Stimulated activated CD8-positive, alpha-beta memory T cell treated with anti-CD3 and anti-CD28 coated beads, Interleukin-2, amount 100 ng/mL, for 48 hours (primary cell): ENCODE measurements at regions not wholly inside any gene's neighbourhood (a gene's known extent, or its start where the extent isn't known, plus 50 kb on each side); places are given as distances from the start of the nearest gene placed in this dataset.
"Not testable (repeated sequence)": the region's sequence is repeated elsewhere in the genome, so short reads cannot be mapped to it uniquely, and the experiment has no call there.

Experiments used
- DNase-seq, 2 donors: peaks; one replicate each; pipeline ENCODE4 v3.0.0-alpha.2; 2020; ENCODE audit warnings: low read depth in 2 of 2

DNA sequence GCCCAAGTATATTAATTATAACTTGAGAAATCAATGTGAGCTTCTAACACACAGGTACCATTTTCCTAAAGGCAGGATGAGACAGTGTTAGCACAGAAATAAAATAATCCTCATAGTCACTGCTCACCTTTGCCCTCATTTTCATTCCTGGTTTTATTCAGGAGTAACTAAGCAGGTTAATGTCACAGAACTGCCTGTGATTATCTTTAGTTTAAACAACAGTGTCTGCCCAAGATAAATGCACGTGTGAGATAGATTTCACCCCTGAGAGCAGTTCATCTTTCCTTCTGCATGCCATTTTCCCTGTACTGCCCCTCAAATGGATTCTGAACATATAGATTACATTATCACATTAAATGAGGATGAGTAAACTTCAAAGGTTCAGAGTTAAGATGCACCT is 250.7 kb downstream of the RMST start:
- DNase-seq: no peak

- no peak for DNase-seq
These were observed 251.5 kb downstream of the RMST start for GRCh38 chr12:97714107-97714563.

DNA sequence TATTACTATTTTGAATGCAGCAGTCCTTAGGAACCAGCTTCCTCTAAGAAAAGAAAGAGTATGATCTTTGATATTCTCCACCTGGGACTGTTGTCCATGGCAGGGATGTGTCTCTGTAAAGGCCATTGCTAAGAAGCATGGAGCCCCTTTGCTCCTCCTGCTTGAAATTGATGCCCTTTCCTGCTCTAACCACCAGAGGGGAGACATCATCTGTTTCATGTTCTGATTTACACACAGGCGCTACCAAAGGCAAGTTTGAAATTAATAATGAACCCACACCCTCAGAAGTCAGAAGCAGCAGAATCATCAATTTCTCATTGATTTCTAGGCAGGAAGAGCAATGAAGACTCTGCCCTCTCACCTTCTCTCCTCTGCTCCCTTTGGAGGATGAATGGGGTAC is 253.8 kb downstream of the RMST start:
- no peak for DNase-seq

- DNase-seq: not testable (repeated sequence)
These were observed 261.2 kb downstream of the RMST start for GRCh38 chr12:97723801-97724200.

DNA sequence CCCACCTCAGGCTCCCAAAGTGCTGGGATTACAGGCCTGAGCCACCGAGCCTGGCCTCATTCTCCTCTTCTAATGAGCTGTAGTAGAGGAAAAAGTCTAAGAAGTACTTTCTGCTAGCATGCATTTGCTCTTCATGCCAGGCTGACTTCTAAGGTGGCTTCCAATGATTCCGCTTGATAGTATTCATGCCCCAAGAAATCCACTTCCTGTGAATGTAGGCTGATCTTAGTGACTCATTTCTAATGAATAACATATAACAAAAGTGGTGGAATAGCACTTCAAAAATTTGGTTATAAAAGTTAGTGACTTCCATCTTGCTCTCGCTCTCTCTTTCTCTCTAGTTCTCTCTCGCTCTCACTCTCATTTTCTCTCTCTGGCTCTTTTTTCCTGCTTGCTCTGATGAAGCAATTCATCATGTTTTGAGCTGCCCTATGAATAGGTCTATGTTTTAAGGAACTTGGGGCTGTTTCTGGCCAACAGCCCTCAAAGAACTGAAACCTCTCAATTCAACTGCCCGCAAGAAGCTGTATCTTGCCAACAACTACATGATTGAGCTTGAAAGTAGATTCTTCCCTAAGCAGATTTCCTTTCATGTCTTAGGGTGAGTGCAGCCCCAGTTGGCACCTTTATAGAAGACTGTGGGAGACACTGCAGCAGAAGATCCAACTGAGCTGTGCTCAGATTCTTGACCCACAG is 282.9 kb downstream of the RMST start:
- no peak for DNase-seq

DNA sequence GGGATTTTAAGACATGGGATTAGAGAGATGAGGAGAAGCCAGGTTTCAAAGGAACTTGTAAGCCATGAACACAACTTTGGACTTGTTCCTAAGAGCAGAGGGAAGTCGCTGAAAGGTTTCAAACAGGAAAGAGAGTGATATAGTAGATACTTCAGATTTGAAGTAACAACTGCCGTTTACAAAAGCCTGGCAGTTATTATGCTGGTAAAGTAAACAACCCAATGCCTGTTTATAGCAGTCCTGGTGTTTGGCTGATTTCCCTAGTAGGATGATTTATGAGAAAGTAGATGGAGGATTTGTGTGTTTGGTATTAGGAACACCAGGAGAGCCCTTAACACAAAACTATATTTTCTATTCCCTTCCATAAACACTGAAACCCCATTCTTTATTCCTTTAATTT is 285.7 kb downstream of the RMST start:
- no peak for DNase-seq

- no peak for DNase-seq
These were observed 289.1 kb downstream of the RMST start for GRCh38 chr12:97751704-97752103.

GRCh38 chr12:97752129-97752528 is 289.5 kb downstream of the RMST start:
- no peak for DNase-seq

- DNase-seq: no peak
These were observed 290.7 kb downstream of the RMST start for GRCh38 chr12:97753332-97753731.

- DNase-seq: no peak
These were observed 291.7 kb downstream of the RMST start for GRCh38 chr12:97754306-97754705.

GRCh38 chr12:97756066-97756666 is 293.6 kb downstream of the RMST start:
- DNase-seq: no peak

DNA sequence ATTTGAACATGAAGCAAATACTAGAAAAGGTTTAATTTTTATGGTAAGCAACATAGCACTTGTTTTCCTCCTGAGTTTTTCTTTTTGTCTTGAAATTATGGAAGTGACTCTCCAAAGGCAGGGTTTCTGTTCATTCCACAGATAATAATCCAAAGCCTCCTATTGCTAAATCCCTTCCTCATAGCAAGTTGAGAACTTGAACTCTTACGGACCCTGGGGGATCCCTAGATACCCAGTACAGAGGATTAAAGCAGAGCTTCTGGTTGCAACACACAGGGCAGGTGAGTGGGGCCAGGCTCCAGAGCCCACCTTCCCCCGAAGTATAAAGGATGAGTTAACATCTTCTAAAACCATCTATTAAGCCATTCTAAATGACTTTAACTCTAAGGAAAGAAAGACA is 294.1 kb downstream of the RMST start:
- DNase-seq: no peak

GRCh38 chr12:97757481-97758193 is 295.0 kb downstream of the RMST start:
- DNase-seq: no peak

DNA sequence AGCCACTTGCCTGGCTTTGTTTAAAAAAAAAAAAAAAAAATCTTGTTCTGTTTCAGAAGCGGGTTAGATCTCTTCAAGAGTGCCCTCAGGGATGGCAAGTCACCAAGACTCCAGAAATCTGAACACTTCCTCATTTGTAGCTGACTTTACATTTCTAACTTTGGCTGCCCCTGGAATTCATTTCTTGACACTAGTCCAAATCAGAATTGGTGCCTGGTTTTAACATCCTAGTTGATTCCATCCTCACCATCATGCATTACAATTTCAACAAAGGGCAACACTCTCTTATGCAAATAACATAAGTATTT is 295.5 kb downstream of the RMST start:
- no peak for DNase-seq

- DNase-seq: no peak
These were observed 296.0 kb downstream of the RMST start for GRCh38 chr12:97758586-97758985.

GRCh38 chr12:97760601-97761000 is 298.0 kb downstream of the RMST start:
- no peak for DNase-seq

DNA sequence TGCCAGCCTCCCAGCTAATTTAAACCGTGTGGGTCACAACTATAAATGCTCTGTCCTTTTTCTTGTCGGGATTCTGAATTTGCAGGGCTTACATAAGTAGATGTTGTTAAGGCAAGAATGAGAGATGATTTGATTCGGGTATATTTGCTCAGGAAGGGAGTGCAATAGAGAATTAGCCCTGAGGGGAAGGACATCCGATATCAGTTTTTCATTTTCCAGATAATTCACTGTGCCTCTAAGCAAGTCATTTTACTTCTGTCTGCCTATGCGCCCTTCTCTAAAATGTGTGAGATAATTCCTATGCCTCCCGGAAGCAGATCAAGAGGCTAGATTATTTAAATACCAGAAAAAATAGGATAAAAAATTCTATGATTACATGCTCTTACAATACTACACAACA is 300.5 kb downstream of the RMST start:
- no peak for DNase-seq

GRCh38 chr12:97764700-97765099 is 302.1 kb downstream of the RMST start:
- no peak for DNase-seq

- DNase-seq: no peak
These were observed 304.7 kb downstream of the RMST start for GRCh38 chr12:97767347-97767746.

GRCh38 chr12:97778111-97778510 is 315.5 kb downstream of the RMST start:
- no peak for DNase-seq

GRCh38 chr12:97781342-97781741 is 318.7 kb downstream of the RMST start:
- DNase-seq: no peak

- DNase-seq: no peak
These were observed 322.3 kb downstream of the RMST start for GRCh38 chr12:97784904-97785303.

- no peak for DNase-seq
These were observed 327.7 kb downstream of the RMST start for GRCh38 chr12:97790281-97790680.
